ENCODE measurements at regions not wholly inside any gene's neighbourhood (a gene's known extent, or its start where the extent isn't known, plus 50 kb on each side); places are given as distances from the start of the nearest gene placed in this dataset.

- H3K36me3 ChIP-seq (ENCODE audit: insufficient read depth, low read length): no peaks in the 10 kb centered on the region
- H3K4me3 ChIP-seq: no peak overlapping the region
- no peaks in the 10 kb centered on the region for H3K9me3 ChIP-seq (ENCODE audit: low read depth, low read length)
- DNase-seq (ENCODE audit: low read depth, low spot score): no peak
- H3K27ac ChIP-seq: no peak overlapping the region
- H3K9ac ChIP-seq (ENCODE audit: insufficient read length): no peak overlapping the region
- TF ChIP-seq POLR2AphosphoS5 (IDR thresholded peaks at IDR 0.05; ENCODE audit: borderline replicate concordance, low read depth, low read length): no peak
- no peak for TF ChIP-seq EZH2 (IDR thresholded peaks at IDR 0.05)
- no peak for TF ChIP-seq FOXP2 (optimal IDR thresholded peaks at IDR 0.05; ENCODE audit: control extremely low read depth, extremely low read length, insufficient read depth)
Measured at GRCh38 chr9:81476813-81477490, 212.4 kb downstream of the TLE1 start.

DNA sequence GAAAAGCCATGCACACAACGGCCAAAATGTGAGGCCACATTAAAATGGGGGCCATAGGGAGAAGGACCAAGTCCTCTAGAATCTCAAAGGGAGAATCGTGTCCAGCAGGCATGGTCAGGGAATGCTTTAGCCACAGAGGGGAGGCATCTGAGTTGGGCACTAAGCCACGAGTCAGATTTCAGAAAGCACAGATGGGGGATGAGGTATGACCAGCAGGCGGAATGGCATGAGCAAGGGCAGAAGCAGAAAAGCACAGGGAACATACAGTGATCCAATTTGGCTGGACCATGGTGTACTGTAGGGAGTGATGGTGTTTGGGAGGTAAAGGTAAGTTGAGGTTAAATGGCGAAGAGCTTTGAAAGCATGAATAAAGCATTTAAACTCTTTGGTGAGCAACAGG lies 214.6 kb downstream of the TLE1 start:
- no peak for TF ChIP-seq EZH2 (IDR thresholded peaks at IDR 0.05)
- no peak for DNase-seq (ENCODE audit: low read depth, low spot score)
- H3K27ac ChIP-seq: no peak overlapping the region
- no peak overlapping the region for H3K9ac ChIP-seq (ENCODE audit: insufficient read length)
- no peaks in the 10 kb centered on the region for H3K36me3 ChIP-seq (ENCODE audit: insufficient read depth, low read length)
- no peaks in the 10 kb centered on the region for H3K9me3 ChIP-seq (ENCODE audit: low read depth, low read length)
- H3K4me3 ChIP-seq: no peak overlapping the region

DNA sequence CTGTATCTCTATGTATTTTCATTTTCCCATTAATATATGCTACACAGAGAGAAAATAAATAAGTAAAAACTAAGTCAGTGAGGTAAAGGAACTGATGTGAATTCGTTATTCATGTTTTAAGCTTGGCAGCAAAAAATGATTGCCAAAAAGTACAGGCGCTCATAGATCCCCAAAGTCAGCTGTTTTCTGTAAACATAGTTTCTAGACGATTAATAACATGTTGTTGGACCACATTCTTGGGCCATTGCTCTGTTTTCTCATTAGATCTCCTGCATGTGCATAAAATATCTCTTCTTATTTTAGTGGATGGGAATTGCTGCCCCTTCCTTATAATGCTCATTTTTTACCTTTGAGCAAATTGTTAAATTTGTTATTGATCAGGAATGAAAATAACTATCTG lies 215.2 kb downstream of the TLE1 start:
- Histone ChIP-seq H3K36me3 (ENCODE audit: insufficient read depth, low read length) (no peaks in the 10 kb centered on the region), H3K27ac (no peak overlapping the region), H3K9ac (ENCODE audit: insufficient read length) (no peak overlapping the region), H3K9me3 (ENCODE audit: low read depth, low read length) (no peaks in the 10 kb centered on the region), H3K4me3 (no peak overlapping the region)
- TF ChIP-seq POLR2AphosphoS5 (IDR thresholded peaks at IDR 0.05; ENCODE audit: borderline replicate concordance, low read depth, low read length) (no peak), EZH2 (IDR thresholded peaks at IDR 0.05) (no peak), FOXP2 (optimal IDR thresholded peaks at IDR 0.05; ENCODE audit: control extremely low read depth, extremely low read length, insufficient read depth) (no peak)
- no peak for DNase-seq (ENCODE audit: low read depth, low spot score)

DNA sequence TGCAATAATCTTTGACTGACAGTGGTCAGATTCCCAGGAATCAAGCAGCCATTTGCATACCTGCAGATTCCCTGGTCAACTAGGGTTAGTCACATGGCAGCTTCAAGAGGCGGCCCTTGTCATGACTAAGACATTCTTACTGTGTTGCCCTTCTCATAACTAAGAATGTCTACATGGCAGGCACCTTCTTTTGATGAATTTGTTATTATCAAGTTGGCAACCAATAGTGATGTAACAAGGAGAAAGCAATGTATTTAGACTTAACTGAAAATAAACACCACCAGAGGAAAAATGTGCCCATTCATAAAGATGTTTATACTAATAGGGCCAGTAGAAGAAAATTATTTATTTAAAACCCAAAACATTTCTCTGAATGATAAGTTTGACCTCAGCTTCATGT lies 215.6 kb downstream of the TLE1 start:
- Histone ChIP-seq H3K36me3 (ENCODE audit: insufficient read depth, low read length) (no peaks in the 10 kb centered on the region), H3K4me3 (no peak overlapping the region), H3K27ac (no peak overlapping the region), H3K9ac (ENCODE audit: insufficient read length) (no peak overlapping the region), H3K9me3 (ENCODE audit: low read depth, low read length) (no peaks in the 10 kb centered on the region)
- TF ChIP-seq POLR2AphosphoS5 (IDR thresholded peaks at IDR 0.05; ENCODE audit: borderline replicate concordance, low read depth, low read length) (no peak), EZH2 (IDR thresholded peaks at IDR 0.05) (no peak), FOXP2 (optimal IDR thresholded peaks at IDR 0.05; ENCODE audit: control extremely low read depth, extremely low read length, insufficient read depth) (no peak)
- no peak for DNase-seq (ENCODE audit: low read depth, low spot score)

- no peak for DNase-seq (ENCODE audit: low read depth, low spot score)
- TF ChIP-seq EZH2 (IDR thresholded peaks at IDR 0.05): no peak
- TF ChIP-seq FOXP2 (optimal IDR thresholded peaks at IDR 0.05; ENCODE audit: control extremely low read depth, extremely low read length, insufficient read depth): no peak
- TF ChIP-seq POLR2AphosphoS5 (IDR thresholded peaks at IDR 0.05; ENCODE audit: borderline replicate concordance, low read depth, low read length): no peak
- Histone ChIP-seq H3K4me3 (no peak overlapping the region), H3K9ac (ENCODE audit: insufficient read length) (no peak overlapping the region), H3K9me3 (ENCODE audit: low read depth, low read length) (no peaks in the 10 kb centered on the region), H3K27ac (no peak overlapping the region), H3K36me3 (ENCODE audit: insufficient read depth, low read length) (no peaks in the 10 kb centered on the region)
Measured at GRCh38 chr9:81473206-81473605, 216.1 kb downstream of the TLE1 start.

DNA sequence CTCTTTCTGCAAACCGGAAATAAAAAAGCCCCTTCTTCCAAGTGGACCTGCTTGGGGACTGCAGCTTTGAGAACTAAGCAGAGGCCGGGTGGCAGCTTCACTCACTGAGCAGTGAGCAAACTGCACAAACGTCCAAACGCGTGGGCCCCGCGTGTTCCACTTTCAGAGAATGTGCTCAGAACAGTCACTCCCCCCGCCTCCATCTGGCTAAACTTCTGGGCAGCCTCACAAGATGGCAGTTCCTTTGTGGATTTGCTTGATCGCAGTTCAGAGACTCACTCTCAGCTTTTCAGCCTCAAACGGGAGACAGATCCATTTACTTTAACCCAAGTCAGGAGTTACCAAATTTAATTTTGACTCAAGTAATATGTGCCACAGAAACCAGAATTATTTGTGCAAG lies 216.6 kb downstream of the TLE1 start:
- Histone ChIP-seq H3K4me3 (no peak overlapping the region), H3K9me3 (ENCODE audit: low read depth, low read length) (no peaks in the 10 kb centered on the region), H3K27ac (no peak overlapping the region), H3K9ac (ENCODE audit: insufficient read length) (no peak overlapping the region), H3K36me3 (ENCODE audit: insufficient read depth, low read length) (no peaks in the 10 kb centered on the region)
- no peak for TF ChIP-seq EZH2 (IDR thresholded peaks at IDR 0.05)
- TF ChIP-seq POLR2AphosphoS5 (IDR thresholded peaks at IDR 0.05; ENCODE audit: borderline replicate concordance, low read depth, low read length): no peak
- TF ChIP-seq FOXP2 (optimal IDR thresholded peaks at IDR 0.05; ENCODE audit: control extremely low read depth, extremely low read length, insufficient read depth): no peak
- DNase-seq (ENCODE audit: low read depth, low spot score): no peak

GRCh38 chr9:81470864-81471263 lies 218.5 kb downstream of the TLE1 start:
- TF ChIP-seq EZH2 (IDR thresholded peaks at IDR 0.05) (no peak), POLR2AphosphoS5 (IDR thresholded peaks at IDR 0.05; ENCODE audit: borderline replicate concordance, low read depth, low read length) (no peak), FOXP2 (optimal IDR thresholded peaks at IDR 0.05; ENCODE audit: control extremely low read depth, extremely low read length, insufficient read depth) (no peak)
- DNase-seq (ENCODE audit: low read depth, low spot score): no peak
- H3K9me3 ChIP-seq (ENCODE audit: low read depth, low read length): no peaks in the 10 kb centered on the region
- no peaks in the 10 kb centered on the region for H3K36me3 ChIP-seq (ENCODE audit: insufficient read depth, low read length)
- H3K27ac ChIP-seq: no peak overlapping the region
- no peak overlapping the region for H3K4me3 ChIP-seq
- H3K9ac ChIP-seq (ENCODE audit: insufficient read length): no peak overlapping the region

DNA sequence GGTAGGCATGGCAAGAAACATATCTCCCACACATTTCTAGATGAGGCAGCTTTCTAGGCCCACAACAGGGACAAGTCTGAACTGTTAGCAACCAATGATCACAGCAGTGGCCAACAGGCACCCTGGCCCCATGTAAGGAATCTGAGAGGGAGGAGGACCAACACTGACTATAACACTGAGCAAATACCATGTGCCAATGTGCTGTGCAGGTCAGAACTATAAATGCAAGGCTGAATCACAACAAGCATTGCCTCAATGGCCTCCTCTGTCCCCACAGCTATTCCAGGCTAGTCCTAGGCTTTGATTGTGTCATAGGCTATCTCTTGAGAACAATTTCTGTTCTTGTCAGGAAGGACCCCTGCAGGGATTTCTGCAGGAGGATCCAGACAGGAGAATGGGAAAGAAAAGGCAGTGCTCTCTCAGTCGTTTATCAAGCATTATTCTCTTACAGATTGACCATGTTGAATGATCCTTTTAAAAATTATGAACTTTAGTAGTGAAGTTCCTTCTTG lies 221.2 kb downstream of the TLE1 start:
- Histone ChIP-seq H3K4me3 (no peak overlapping the region), H3K9ac (ENCODE audit: insufficient read length) (no peak overlapping the region), H3K9me3 (ENCODE audit: low read depth, low read length) (no peaks in the 10 kb centered on the region), H3K27ac (no peak overlapping the region), H3K36me3 (ENCODE audit: insufficient read depth, low read length) (no peaks in the 10 kb centered on the region)
- DNase-seq (ENCODE audit: low read depth, low spot score): no peak
- no peak for TF ChIP-seq POLR2AphosphoS5 (IDR thresholded peaks at IDR 0.05; ENCODE audit: borderline replicate concordance, low read depth, low read length)
- TF ChIP-seq EZH2 (IDR thresholded peaks at IDR 0.05): no peak
- no peak for TF ChIP-seq FOXP2 (optimal IDR thresholded peaks at IDR 0.05; ENCODE audit: control extremely low read depth, extremely low read length, insufficient read depth)

DNA sequence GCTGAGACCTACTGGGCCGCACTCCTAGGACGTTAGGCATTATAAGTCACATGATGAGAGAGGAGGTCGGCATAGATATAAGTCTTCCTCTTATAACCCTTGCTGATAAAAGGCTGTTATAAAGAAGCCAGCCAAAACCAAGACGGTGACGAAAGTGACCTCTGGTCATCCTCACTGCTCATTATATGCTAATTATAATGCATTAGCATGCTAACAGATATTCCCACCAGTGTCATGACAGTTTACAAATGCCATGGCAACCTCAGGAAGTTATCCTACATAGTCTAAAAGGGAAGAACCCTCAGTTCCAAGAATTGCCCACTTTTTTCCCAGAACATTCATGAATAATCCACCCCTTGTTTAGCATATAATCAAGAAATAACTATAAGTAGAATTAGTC lies 222.4 kb downstream of the TLE1 start:
- no peak for TF ChIP-seq EZH2 (IDR thresholded peaks at IDR 0.05)
- no peak for TF ChIP-seq POLR2AphosphoS5 (IDR thresholded peaks at IDR 0.05; ENCODE audit: borderline replicate concordance, low read depth, low read length)
- no peak for TF ChIP-seq FOXP2 (optimal IDR thresholded peaks at IDR 0.05; ENCODE audit: control extremely low read depth, extremely low read length, insufficient read depth)
- Histone ChIP-seq H3K4me3 (no peak overlapping the region), H3K36me3 (ENCODE audit: insufficient read depth, low read length) (no peaks in the 10 kb centered on the region), H3K27ac (no peak overlapping the region), H3K9ac (ENCODE audit: insufficient read length) (no peak overlapping the region), H3K9me3 (ENCODE audit: low read depth, low read length) (no peaks in the 10 kb centered on the region)
- no peak for DNase-seq (ENCODE audit: low read depth, low spot score)
